ENCODE measurements at regions not wholly inside any gene's neighbourhood (a gene's known extent, or its start where the extent isn't known, plus 50 kb on each side); places are given as distances from the start of the nearest gene placed in this dataset.

- Mint-ChIP-seq H3K36me3 (ENCODE audit: low read depth) (no peaks in the 10 kb centered on the region), H3K4me1 (ENCODE audit: low read depth) (no peaks in the 10 kb centered on the region), H3K9me3 (peaks cover 3% of the 10 kb centered on the region), H3K27ac (no peak overlapping the region), H3K27me3 (no peaks in the 10 kb centered on the region), H3K4me3 (no peak overlapping the region)
- no peak for DNase-seq
These were observed 407.7 kb upstream of the IRX1 start for GRCh38 chr5:3187771-3188425.

- H3K27ac Mint-ChIP-seq, result no peak overlapping the region
- no peak overlapping the region for H3K4me3 Mint-ChIP-seq
These were observed 408.8 kb upstream of the IRX1 start for GRCh38 chr5:3186736-3187405.

GRCh38 chr5:3186156-3186555, 409.5 kb upstream of the IRX1 start:
- H3K4me3 Mint-ChIP-seq, result no peak overlapping the region
- no peak overlapping the region for H3K27ac Mint-ChIP-seq
- H3K27me3 Mint-ChIP-seq, result no peaks in the 10 kb centered on the region
- H3K9me3 Mint-ChIP-seq, result peaks cover 3% of the 10 kb centered on the region
- no peaks in the 10 kb centered on the region for H3K4me1 Mint-ChIP-seq (ENCODE audit: low read depth)
- H3K36me3 Mint-ChIP-seq (ENCODE audit: low read depth), result no peaks in the 10 kb centered on the region
- DNase-seq, result no peak

More at GRCh38 chr5:3186736-3187405, 408.8 kb upstream of the IRX1 start:
- DNase-seq, result no peak
- Mint-ChIP-seq H3K9me3 (peaks cover 3% of the 10 kb centered on the region), H3K36me3 (ENCODE audit: low read depth) (no peaks in the 10 kb centered on the region), H3K4me1 (ENCODE audit: low read depth) (no peaks in the 10 kb centered on the region), H3K27me3 (no peaks in the 10 kb centered on the region)

- peaks cover 3% of the 10 kb centered on the region for H3K9me3 Mint-ChIP-seq
- H3K27ac Mint-ChIP-seq, result no peak overlapping the region
- no peaks in the 10 kb centered on the region for H3K36me3 Mint-ChIP-seq (ENCODE audit: low read depth)
- no peaks in the 10 kb centered on the region for H3K4me1 Mint-ChIP-seq (ENCODE audit: low read depth)
- no peak for DNase-seq
- H3K4me3 Mint-ChIP-seq, result no peak overlapping the region
- H3K27me3 Mint-ChIP-seq, result no peaks in the 10 kb centered on the region
These were observed 410.1 kb upstream of the IRX1 start for GRCh38 chr5:3185488-3185887.

- H3K4me1 Mint-ChIP-seq (ENCODE audit: low read depth), result no peaks in the 10 kb centered on the region
- H3K36me3 Mint-ChIP-seq (ENCODE audit: low read depth), result no peaks in the 10 kb centered on the region
- H3K9me3 Mint-ChIP-seq, result peaks cover 3% of the 10 kb centered on the region
- no peaks in the 10 kb centered on the region for H3K27me3 Mint-ChIP-seq
- no peak for DNase-seq
- no peak overlapping the region for H3K27ac Mint-ChIP-seq
- no peak overlapping the region for H3K4me3 Mint-ChIP-seq
These were observed 413.3 kb upstream of the IRX1 start for GRCh38 chr5:3182133-3182876.

- H3K36me3 Mint-ChIP-seq (ENCODE audit: low read depth), result no peaks in the 10 kb centered on the region
- H3K9me3 Mint-ChIP-seq, result peaks cover 4% of the 10 kb centered on the region
- no peaks in the 10 kb centered on the region for H3K27me3 Mint-ChIP-seq
- H3K27ac Mint-ChIP-seq, result no peak overlapping the region
- no peaks in the 10 kb centered on the region for H3K4me1 Mint-ChIP-seq (ENCODE audit: low read depth)
- DNase-seq, result no peak
- H3K4me3 Mint-ChIP-seq, result no peak overlapping the region
These were observed 414.0 kb upstream of the IRX1 start for GRCh38 chr5:3181671-3182070.

GRCh38 chr5:3180636-3181035, 415.0 kb upstream of the IRX1 start:
- Mint-ChIP-seq H3K4me1 (ENCODE audit: low read depth) (no peaks in the 10 kb centered on the region), H3K9me3 (peaks cover 7% of the 10 kb centered on the region), H3K36me3 (ENCODE audit: low read depth) (no peaks in the 10 kb centered on the region), H3K4me3 (no peak overlapping the region), H3K27ac (no peak overlapping the region), H3K27me3 (no peaks in the 10 kb centered on the region)
- no peak for DNase-seq

- H3K4me1 Mint-ChIP-seq (ENCODE audit: low read depth), result no peaks in the 10 kb centered on the region
- H3K9me3 Mint-ChIP-seq, result peaks cover 4% of the 10 kb centered on the region
- H3K27ac Mint-ChIP-seq, result no peak overlapping the region
- H3K36me3 Mint-ChIP-seq (ENCODE audit: low read depth), result no peaks in the 10 kb centered on the region
- no peak for DNase-seq
- H3K4me3 Mint-ChIP-seq, result no peak overlapping the region
- no peaks in the 10 kb centered on the region for H3K27me3 Mint-ChIP-seq
These were observed 416.4 kb upstream of the IRX1 start for GRCh38 chr5:3179220-3179619.

DNA sequence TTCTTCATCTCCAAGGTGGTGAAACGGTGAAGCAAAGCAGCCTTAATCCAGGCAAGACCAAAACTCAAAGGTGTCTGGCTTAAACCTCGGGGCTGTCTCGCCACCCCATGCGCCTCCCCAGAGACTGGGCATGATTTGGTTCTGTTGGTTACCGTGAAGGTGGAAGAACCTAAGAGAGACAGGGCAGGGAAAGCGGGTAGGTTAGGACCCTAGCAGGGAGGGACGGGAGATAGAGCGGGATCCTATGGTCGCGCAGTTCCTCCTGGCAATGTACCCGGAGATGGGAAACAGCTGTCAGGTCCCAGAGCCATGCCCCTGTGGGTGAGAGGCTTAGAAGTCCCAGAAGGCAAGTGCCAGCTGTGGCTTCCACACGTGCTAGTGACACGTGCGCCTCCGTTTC, 418.3 kb upstream of the IRX1 start:
- Mint-ChIP-seq H3K9me3 (peaks cover 4% of the 10 kb centered on the region), H3K4me1 (ENCODE audit: low read depth) (no peaks in the 10 kb centered on the region), H3K27ac (no peak overlapping the region), H3K36me3 (ENCODE audit: low read depth) (no peaks in the 10 kb centered on the region), H3K27me3 (no peaks in the 10 kb centered on the region), H3K4me3 (no peak overlapping the region)
- no peak for DNase-seq

DNA sequence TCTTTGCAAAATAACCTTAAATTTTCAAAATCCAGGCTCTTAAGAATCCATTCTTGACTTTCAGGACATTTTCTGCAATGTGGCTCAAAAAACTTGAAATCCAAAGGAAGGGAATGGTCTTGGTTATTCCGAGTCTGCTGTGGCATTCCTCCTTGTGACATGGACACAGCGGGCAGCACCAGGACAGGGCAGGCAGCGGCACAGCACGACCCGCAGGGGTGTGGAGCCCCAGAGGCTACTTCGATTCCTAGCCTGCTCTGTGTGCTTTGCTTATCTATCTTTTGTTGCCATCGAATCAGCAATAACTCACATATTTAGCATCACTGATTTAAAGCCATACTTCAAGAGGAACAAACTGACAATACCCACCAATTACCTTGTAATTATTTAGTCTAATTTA, 420.2 kb upstream of the IRX1 start:
- no peak overlapping the region for H3K27ac Mint-ChIP-seq
- H3K4me3 Mint-ChIP-seq, result no peak overlapping the region
- DNase-seq, result no peak
- peaks cover 8% of the 10 kb centered on the region for H3K9me3 Mint-ChIP-seq
- H3K4me1 Mint-ChIP-seq (ENCODE audit: low read depth), result no peaks in the 10 kb centered on the region
- no peaks in the 10 kb centered on the region for H3K36me3 Mint-ChIP-seq (ENCODE audit: low read depth)
- no peaks in the 10 kb centered on the region for H3K27me3 Mint-ChIP-seq

- H3K4me1 Mint-ChIP-seq (ENCODE audit: low read depth), result no peaks in the 10 kb centered on the region
- H3K4me3 Mint-ChIP-seq, result no peak overlapping the region
- H3K9me3 Mint-ChIP-seq, result peaks cover 28% of the 10 kb centered on the region
- H3K27ac Mint-ChIP-seq, result no peak overlapping the region
- DNase-seq, result no peak
- no peaks in the 10 kb centered on the region for H3K27me3 Mint-ChIP-seq
- no peaks in the 10 kb centered on the region for H3K36me3 Mint-ChIP-seq (ENCODE audit: low read depth)
These were observed 416.0 kb upstream of the IRX2 start for GRCh38 chr5:3167473-3167872.

DNA sequence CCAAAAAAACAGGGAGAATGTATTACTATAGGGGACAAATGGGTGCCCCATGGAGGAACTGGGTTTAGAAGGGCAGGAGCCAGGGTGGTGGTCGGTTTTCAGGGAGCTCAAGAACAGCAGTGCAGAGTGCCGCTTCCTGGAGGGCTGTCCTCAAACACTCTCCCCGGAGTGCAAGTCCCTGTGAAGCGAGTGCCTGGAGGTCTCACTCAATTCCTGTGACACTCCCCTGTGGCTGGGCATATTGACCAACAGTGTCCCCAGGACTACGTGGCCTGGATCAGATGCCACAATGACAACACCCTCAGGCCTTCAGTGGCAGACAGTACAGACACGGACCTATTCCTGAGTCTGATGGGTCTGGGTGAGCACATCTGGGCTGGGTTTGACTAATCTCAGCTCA, 412.1 kb upstream of the IRX2 start:
- no peaks in the 10 kb centered on the region for H3K27me3 Mint-ChIP-seq
- H3K4me3 Mint-ChIP-seq, result no peak overlapping the region
- DNase-seq, result no peak
- H3K9me3 Mint-ChIP-seq, result peaks cover 31% of the 10 kb centered on the region
- no peaks in the 10 kb centered on the region for H3K36me3 Mint-ChIP-seq (ENCODE audit: low read depth)
- H3K27ac Mint-ChIP-seq, result no peak overlapping the region
- H3K4me1 Mint-ChIP-seq (ENCODE audit: low read depth), result no peaks in the 10 kb centered on the region

GRCh38 chr5:3161672-3162071, 410.2 kb upstream of the IRX2 start:
- no peaks in the 10 kb centered on the region for H3K36me3 Mint-ChIP-seq (ENCODE audit: low read depth)
- DNase-seq, result no peak
- H3K4me3 Mint-ChIP-seq, result no peak overlapping the region
- H3K9me3 Mint-ChIP-seq, result peaks cover 18% of the 10 kb centered on the region
- no peak overlapping the region for H3K27ac Mint-ChIP-seq
- no peaks in the 10 kb centered on the region for H3K27me3 Mint-ChIP-seq
- H3K4me1 Mint-ChIP-seq (ENCODE audit: low read depth), result no peaks in the 10 kb centered on the region

GRCh38 chr5:3157214-3157613, 405.7 kb upstream of the IRX2 start:
- Mint-ChIP-seq H3K36me3 (ENCODE audit: low read depth) (no peaks in the 10 kb centered on the region), H3K4me1 (ENCODE audit: low read depth) (no peaks in the 10 kb centered on the region), H3K27ac (no peak overlapping the region), H3K9me3 (peaks cover 7% of the 10 kb centered on the region), H3K27me3 (no peaks in the 10 kb centered on the region), H3K4me3 (no peak overlapping the region)
- DNase-seq, result no peak

DNA sequence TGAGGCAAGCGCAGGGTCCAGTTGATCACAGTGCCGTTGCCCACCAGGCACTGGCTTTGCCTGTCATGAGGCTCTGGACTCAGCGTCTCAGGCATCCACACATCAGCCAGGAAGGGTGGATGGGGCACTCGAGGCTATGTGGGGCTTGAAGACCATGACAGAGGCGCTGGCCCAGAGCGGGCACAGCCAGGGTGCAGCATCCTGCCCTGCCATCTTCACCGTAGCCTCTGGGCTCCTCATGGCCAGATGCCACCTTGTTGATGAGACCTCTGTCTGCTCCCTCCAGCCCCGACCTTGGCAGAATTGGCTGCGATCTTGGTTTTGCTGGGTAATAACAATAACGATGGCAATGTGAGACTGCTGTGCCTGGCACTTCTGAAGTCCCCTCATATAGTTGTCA, 404.2 kb upstream of the IRX2 start:
- no peaks in the 10 kb centered on the region for H3K4me1 Mint-ChIP-seq (ENCODE audit: low read depth)
- H3K36me3 Mint-ChIP-seq (ENCODE audit: low read depth), result no peaks in the 10 kb centered on the region
- H3K4me3 Mint-ChIP-seq, result no peak overlapping the region
- no peaks in the 10 kb centered on the region for H3K27me3 Mint-ChIP-seq
- peaks cover 1% of the 10 kb centered on the region for H3K9me3 Mint-ChIP-seq
- H3K27ac Mint-ChIP-seq, result no peak overlapping the region
- DNase-seq, result no peak
